Kidney (tissue), 13 donors: ENCODE measurements at regions not wholly inside any gene's neighbourhood (a gene's known extent, or its start where the extent isn't known, plus 50 kb on each side); places are given as distances from the start of the nearest gene placed in this dataset.

Source experiments
- DNase-seq, 5 donors: peaks; one replicate each; pipeline ENCODE4 v3.0.0-alpha.2; 2013 to 2020
- FAIRE-seq: peaks from 2 replicates; lab custom pipeline; 2012; peaks lifted over from hg19 to GRCh38; lab: Jason Lieb, UNC
- H3K27ac ChIP-seq, 2 donors: one replicate each; pipeline ENCODE4 v1.7.0; 2013; ENCODE audit warnings: low read depth in 2 of 2, low read length in 2 of 2, inconsistent platforms in 1 of 2
- H3K27me3 ChIP-seq: one replicate; pipeline ENCODE4 v1.7.1; 2013; ENCODE audit warnings: low read length, inconsistent platforms; ENCODE audit not compliant: control insufficient read depth, insufficient read depth
- H3K36me3 ChIP-seq, 3 donors: one replicate each; pipeline versions ENCODE4 v1.7.0 to v1.7.1; 2013; ENCODE audit warnings: low read length in 3 of 3, control low read depth in 1 of 3, inconsistent platforms in 1 of 3; ENCODE audit not compliant: insufficient read depth in 3 of 3, control insufficient read depth in 2 of 3
- H3K4me1 ChIP-seq, 3 donors: one replicate each; pipeline versions ENCODE4 v1.7.0 to v1.7.1; 2013; ENCODE audit warnings: low read length in 3 of 3, inconsistent platforms in 1 of 3, low read depth in 1 of 3; ENCODE audit not compliant: control insufficient read depth in 2 of 3, insufficient read depth in 2 of 3
- H3K4me3 ChIP-seq, 3 donors: one replicate each; pipeline versions ENCODE4 v1.7.0 to v1.8.1; 2013; ENCODE audit warnings: low read length in 3 of 3, control low read depth in 1 of 3, inconsistent platforms in 1 of 3
- H3K9ac ChIP-seq, 3 donors: one replicate each; pipeline versions ENCODE4 v1.7.0 to v1.7.1; 2013; ENCODE audit warnings: low read length in 3 of 3, control low read depth in 1 of 3, inconsistent platforms in 1 of 3
- H3K9me3 ChIP-seq, 3 donors: one replicate each; pipeline versions ENCODE4 v1.7.0 to v1.7.1; 2013; ENCODE audit warnings: low read length in 3 of 3, control low read depth in 1 of 3, inconsistent platforms in 1 of 3; ENCODE audit not compliant: control insufficient read depth in 2 of 3, insufficient read depth in 1 of 3
- intact Hi-C: fragments of 100-400 bp; cut with DNase I; formaldehyde crosslinking; loops from one replicate; pipeline ENCODE4 v1.11.1; 2022
- TF ChIP-seq, protein P1 (sequence below): IDR thresholded peaks from 3 replicates; pipeline ENCODE4 v1.5.1; 2012; ENCODE audit warnings: mild to moderate bottlenecking, moderate library complexity, borderline replicate concordance; ENCODE audit not compliant: insufficient read depth; ENCODE audit errors: extremely low read depth
- donor health status: control.
- donor health status: control.
- donor health status: control.
- donor health status: control.
- donor health status: control.
- donor health status: DM: yes; HTN: yes; CAD: no.
- donor health status: Normal renal cell carcinoma (clear cell type).

DNA sequence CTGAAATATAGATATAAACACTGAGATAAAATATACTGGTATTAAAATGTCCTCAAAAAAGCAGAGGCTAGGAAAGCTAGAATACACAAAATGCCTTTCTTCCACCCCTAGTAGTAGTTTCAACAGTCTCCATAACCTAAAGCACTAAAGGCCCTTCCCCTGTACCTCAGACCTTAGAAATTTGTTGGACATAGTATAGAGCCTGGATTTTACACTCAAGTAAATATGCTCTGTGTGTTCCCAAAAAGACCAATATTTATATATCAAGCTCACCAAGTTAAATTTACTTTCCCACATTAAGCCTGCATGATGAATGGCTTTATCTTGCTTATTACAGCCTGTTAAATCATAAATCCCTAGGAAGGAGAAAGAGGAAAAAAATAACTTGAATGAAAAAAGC lies 378.7 kb upstream of the AZI2 start:
- H3K27me3 ChIP-seq = no peaks in the 10 kb centered on the region
- DNase-seq = no peak
- H3K4me3 ChIP-seq = no peak overlapping the region
- H3K27ac ChIP-seq = no peak overlapping the region
- H3K36me3 ChIP-seq = no peaks in the 10 kb centered on the region
- no peaks in the 10 kb centered on the region for H3K9me3 ChIP-seq
- no peak for FAIRE-seq
- TF ChIP-seq, protein P1, sequence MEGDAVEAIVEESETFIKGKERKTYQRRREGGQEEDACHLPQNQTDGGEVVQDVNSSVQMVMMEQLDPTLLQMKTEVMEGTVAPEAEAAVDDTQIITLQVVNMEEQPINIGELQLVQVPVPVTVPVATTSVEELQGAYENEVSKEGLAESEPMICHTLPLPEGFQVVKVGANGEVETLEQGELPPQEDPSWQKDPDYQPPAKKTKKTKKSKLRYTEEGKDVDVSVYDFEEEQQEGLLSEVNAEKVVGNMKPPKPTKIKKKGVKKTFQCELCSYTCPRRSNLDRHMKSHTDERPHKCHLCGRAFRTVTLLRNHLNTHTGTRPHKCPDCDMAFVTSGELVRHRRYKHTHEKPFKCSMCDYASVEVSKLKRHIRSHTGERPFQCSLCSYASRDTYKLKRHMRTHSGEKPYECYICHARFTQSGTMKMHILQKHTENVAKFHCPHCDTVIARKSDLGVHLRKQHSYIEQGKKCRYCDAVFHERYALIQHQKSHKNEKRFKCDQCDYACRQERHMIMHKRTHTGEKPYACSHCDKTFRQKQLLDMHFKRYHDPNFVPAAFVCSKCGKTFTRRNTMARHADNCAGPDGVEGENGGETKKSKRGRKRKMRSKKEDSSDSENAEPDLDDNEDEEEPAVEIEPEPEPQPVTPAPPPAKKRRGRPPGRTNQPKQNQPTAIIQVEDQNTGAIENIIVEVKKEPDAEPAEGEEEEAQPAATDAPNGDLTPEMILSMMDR = no peak
- H3K9ac ChIP-seq = no peak overlapping the region
- intact Hi-C loops = no loop called here
- no peaks in the 10 kb centered on the region for H3K4me1 ChIP-seq

DNA sequence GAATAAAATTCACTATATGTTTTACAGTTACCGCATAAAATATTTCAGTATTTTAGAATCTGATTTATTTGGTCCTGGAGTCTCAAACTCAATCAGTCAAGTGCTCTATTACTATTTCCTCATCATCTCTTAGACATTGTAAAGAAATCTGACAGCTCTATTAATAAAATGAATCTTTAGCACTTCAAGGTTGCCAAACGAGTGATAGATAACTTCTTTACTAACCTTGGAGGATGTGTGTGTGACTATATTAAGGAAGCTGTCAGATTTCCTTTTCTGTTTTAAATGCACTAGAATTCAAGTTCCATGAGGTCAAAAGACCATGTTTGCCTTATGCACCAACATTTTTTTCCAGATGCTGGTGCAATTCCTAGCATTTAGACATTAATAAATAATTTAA lies 389.8 kb upstream of the AZI2 start:
- H3K4me1 ChIP-seq = no peaks in the 10 kb centered on the region
- H3K27ac ChIP-seq = no peak overlapping the region
- no peaks in the 10 kb centered on the region for H3K36me3 ChIP-seq
- no peak overlapping the region for H3K9ac ChIP-seq
- no peak overlapping the region for H3K4me3 ChIP-seq
- H3K9me3 ChIP-seq = no peaks in the 10 kb centered on the region
- TF ChIP-seq, protein P1 = no peak
- FAIRE-seq (no peak), DNase-seq (no peak)
- H3K27me3 ChIP-seq = no peaks in the 10 kb centered on the region
- intact Hi-C loops = no loop called here

DNA sequence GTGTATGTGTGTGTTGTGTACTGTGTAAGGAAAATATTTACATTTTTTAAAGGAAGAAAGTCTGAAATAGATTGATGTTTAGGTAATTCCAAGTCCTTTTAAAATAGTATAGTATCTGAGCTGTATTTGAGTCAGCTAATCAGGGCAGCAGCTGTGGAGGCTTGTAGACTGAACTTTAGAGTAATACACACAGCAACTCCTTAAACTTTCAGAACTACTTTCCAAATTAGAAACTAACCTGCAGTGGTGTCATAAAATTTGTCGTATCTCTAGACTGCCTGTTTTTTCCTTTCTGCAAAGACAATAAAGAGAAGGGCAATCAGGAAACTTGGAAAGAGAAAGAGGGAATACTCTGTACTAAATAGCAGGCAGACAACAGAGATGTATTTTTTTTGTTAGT lies 391.0 kb upstream of the AZI2 start:
- DNase-seq (no peak), FAIRE-seq (no peak)
- Histone ChIP-seq H3K4me1 (no peaks in the 10 kb centered on the region), H3K36me3 (no peaks in the 10 kb centered on the region), H3K27me3 (no peaks in the 10 kb centered on the region), H3K27ac (no peak overlapping the region), H3K9ac (no peak overlapping the region), H3K9me3 (no peaks in the 10 kb centered on the region), H3K4me3 (no peak overlapping the region)
- intact Hi-C loops = no loop called here
- TF ChIP-seq, protein P1 = no peak

DNA sequence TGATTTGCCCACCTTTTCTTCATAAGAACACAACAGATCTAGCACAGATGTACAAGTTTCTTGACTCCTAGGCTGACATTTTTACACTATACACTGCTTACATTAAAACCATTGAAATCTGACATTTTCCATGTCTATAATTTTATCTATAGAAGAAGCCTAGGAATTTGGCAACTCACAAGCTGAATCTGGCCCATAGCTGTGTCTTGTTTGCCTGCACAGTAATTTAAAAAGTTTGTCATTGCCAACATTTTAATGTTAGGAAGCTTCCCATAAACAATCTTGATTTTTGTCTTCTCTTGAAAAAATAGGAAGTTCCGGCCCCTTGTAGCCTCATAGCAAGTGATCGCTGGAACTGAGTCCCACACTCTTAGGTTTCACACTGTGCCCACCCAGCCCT lies 394.6 kb upstream of the AZI2 start:
- Histone ChIP-seq H3K4me3 (no peak overlapping the region), H3K9me3 (no peaks in the 10 kb centered on the region), H3K36me3 (no peaks in the 10 kb centered on the region), H3K9ac (no peak overlapping the region), H3K4me1 (no peaks in the 10 kb centered on the region), H3K27me3 (no peaks in the 10 kb centered on the region), H3K27ac (no peak overlapping the region)
- DNase-seq (no peak), FAIRE-seq (no peak)
- TF ChIP-seq, protein P1 = no peak
- intact Hi-C loops = no loop called here
